Heart left ventricle (tissue), 16 donors: ENCODE measurements at regions not wholly inside any gene's neighbourhood (a gene's known extent, or its start where the extent isn't known, plus 50 kb on each side); places are given as distances from the start of the nearest gene placed in this dataset.

ENCODE experiments used
- ATAC-seq, 4 donors: fragments of 200-7000 bp; cut with Tn5 transposase; one replicate each; pipeline ENCODE4 v1.9.1; 2020 to 2022; ENCODE audit warnings: moderate library complexity in 4 of 4, mild to moderate bottlenecking in 3 of 4, moderate number of reproducible peaks in 1 of 4
- DNase-seq, 5 donors: peaks; one replicate each; pipeline ENCODE4 v3.0.0-alpha.2; 2020
- H3K27ac ChIP-seq, 12 donors: fragments of 200-600 bp; sonication (generic) in 4 of 12; one replicate each; pipeline versions ENCODE4 v1.5.0 to v1.8.0; 2016 to 2022; ENCODE audit warnings: mild to moderate bottlenecking in 2 of 12
- H3K27me3 ChIP-seq, 9 donors: fragments of 200-600 bp; sonication (generic) in 2 of 9; one replicate each; pipeline versions ENCODE4 v1.5.1 to v1.8.0; 2016 to 2022; ENCODE audit warnings: mild to moderate bottlenecking in 3 of 9
- H3K36me3 ChIP-seq, 9 donors: fragments of 200-600 bp; sonication (generic) in 2 of 9; one replicate each; pipeline versions ENCODE4 v1.5.0 to v1.8.0; 2018 to 2022; ENCODE audit warnings: mild to moderate bottlenecking in 2 of 9
- H3K4me1 ChIP-seq, 12 donors: fragments of 200-600 bp; sonication (generic) in 4 of 12; one replicate each; pipeline versions ENCODE4 v1.5.0 to v1.8.0; 2016 to 2022; ENCODE audit warnings: mild to moderate bottlenecking in 3 of 12
- H3K4me3 ChIP-seq, 12 donors: fragments of 200-600 bp; sonication (generic) in 4 of 12; one replicate each; pipeline versions ENCODE4 v1.5.0 to v1.8.0; 2017 to 2022; ENCODE audit warnings: mild to moderate bottlenecking in 9 of 12, moderate library complexity in 4 of 12
- H3K9me3 ChIP-seq, 12 donors: fragments of 200-600 bp; sonication (generic) in 4 of 12; one replicate each; pipeline versions ENCODE4 v1.5.0 to v1.8.0; 2016 to 2022; ENCODE audit warnings: mild to moderate bottlenecking in 1 of 12
- POLR2A ChIP-seq, 2 donors: fragments of 450-650 bp; IDR thresholded peaks; one replicate each; pipeline ENCODE4 v1.6.1; 2017; ENCODE audit warnings: antibody characterized with exemption in 2 of 2, mild to moderate bottlenecking in 2 of 2, moderate library complexity in 2 of 2
- WGBS, 4 donors: extraction: QIAGEN DNeasy Blood & Tissue Kit in 2 of 4; methylation state at CpG; one replicate each; pipeline versions ENCODE4 v1.1.5 to v1.1.7; 2013 to 2018; 5-methylcytosine and 5-hydroxymethylcytosine counted together
- intact Hi-C, 10 donors: fragments of 100-400 bp; cut with DNase I; formaldehyde crosslinking; loops; one replicate each; pipeline versions ENCODE4 v1.11.1 to v1.14.2; 2022
- TF ChIP-seq, protein P1 (sequence below), 12 donors: fragments of 200-600 bp; sonication (generic) in 4 of 12; IDR thresholded peaks; one replicate each; pipeline versions ENCODE4 v1.5.0 to v1.8.0; 2018 to 2022; ENCODE audit warnings: antibody characterized with exemption in 12 of 12, mild to moderate bottlenecking in 5 of 12
- donor health status: ischemic (EF 13 %, LVEDD 7.1; RV severe dilation, severe dysfunction).
- donor health status: healthy with polysubstance abuse.
- donor health status: DM: no; HTN: yes; CAD: no.
- donor health status: DM: no; HTN: no; CAD: no.
- donor health status: ischemic (EF 25% LVEDD 6.9; RV normal size, moderate dysfunction).
- donor health status: ischemic (EF 25% LVEDD 5.7; RV mildly dilated, moderate dysfunction).
- donor health status: healthy.
- donor health status: DM: yes; HTN: yes; CAD: no.
- donor health status: ischemic (EF 35%, LVEDD 5.7; RV mildly dilated, moderate dysfunction).
- donor health status: nonischemic (EF 11% LVEDD 7.7; RV severe dilation, severe dysfunction).
- donor health status: DM: yes; HTN: yes; CAD: no.
- donor health status: PGD.
- donor health status: ischemic (EF 29% LVEDD 5.4; RV normal size, mild dysfunction).
- donor health status: nonischemic (EF 23%, LVEDD 6.1; RV moderate dilation, normal function).

DNA sequence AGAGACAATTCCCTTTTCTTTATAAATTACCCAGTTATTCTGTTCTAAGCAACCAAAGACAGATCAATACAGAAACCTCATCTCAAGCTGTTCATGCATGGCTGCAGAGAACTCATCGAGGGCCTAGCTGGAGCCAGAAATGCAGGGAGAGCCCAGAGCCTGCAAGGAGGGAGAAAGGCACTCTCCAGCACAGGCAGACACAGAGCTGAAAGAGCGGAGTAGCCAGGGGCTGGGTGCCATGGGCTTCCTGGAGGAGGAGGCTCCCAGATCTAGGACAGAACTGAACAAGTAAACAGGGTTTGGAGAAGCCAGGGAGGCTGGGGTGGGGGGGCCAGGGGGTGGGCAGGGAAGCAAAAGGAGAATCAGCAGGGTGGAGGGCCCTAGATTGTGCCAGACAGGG, 144.2 kb upstream of the ZNF507 start:
- no peaks in the 10 kb centered on the region for H3K36me3 ChIP-seq
- no peak for DNase-seq
- no peak overlapping the region for H3K27ac ChIP-seq
- 74 to 81% (median 78%) methylated on average over 2 of the region's 2 CpGs for WGBS, 4 donors
- no peak for TF ChIP-seq POLR2A (IDR thresholded peaks at IDR 0.05)
- TF ChIP-seq, protein P1, sequence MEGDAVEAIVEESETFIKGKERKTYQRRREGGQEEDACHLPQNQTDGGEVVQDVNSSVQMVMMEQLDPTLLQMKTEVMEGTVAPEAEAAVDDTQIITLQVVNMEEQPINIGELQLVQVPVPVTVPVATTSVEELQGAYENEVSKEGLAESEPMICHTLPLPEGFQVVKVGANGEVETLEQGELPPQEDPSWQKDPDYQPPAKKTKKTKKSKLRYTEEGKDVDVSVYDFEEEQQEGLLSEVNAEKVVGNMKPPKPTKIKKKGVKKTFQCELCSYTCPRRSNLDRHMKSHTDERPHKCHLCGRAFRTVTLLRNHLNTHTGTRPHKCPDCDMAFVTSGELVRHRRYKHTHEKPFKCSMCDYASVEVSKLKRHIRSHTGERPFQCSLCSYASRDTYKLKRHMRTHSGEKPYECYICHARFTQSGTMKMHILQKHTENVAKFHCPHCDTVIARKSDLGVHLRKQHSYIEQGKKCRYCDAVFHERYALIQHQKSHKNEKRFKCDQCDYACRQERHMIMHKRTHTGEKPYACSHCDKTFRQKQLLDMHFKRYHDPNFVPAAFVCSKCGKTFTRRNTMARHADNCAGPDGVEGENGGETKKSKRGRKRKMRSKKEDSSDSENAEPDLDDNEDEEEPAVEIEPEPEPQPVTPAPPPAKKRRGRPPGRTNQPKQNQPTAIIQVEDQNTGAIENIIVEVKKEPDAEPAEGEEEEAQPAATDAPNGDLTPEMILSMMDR (IDR thresholded peaks at IDR 0.05) = no peak
- intact Hi-C loops = no loop called here
- H3K9me3 ChIP-seq = no peaks in the 10 kb centered on the region
- H3K27me3 ChIP-seq = peaks cover 0 to 5% (median 3%) of the 10 kb centered on the region in 9 donors
- peaks cover 0 to 10% (median 0%) of the 10 kb centered on the region in 12 donors for H3K4me1 ChIP-seq
- no peak overlapping the region for H3K4me3 ChIP-seq
- no peak for ATAC-seq

DNA sequence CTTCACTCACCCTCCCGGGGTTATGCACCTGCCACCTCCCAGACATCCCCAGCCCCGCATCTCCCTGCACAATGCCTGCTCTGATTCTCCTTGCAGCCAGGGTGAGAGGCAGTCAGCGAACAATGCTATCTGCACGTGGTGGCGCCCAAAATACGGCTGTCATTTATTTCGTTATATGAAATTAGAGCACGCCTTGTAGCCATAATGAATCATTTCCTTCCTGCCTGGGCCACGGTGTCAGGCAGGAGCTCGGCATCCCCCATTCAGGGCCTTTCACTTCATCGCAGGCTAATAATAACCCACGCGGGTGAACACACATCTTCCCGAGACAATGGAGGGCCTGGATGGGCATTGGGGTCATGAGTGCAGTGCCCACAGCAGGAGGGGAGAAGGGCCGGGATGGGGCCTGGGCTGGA, 143.8 kb upstream of the ZNF507 start:
- Histone ChIP-seq H3K27me3 (peaks cover 0 to 6% (median 3%) of the 10 kb centered on the region in 9 donors), H3K4me3 (no peak overlapping the region), H3K4me1 (peaks cover 0 to 10% (median 0%) of the 10 kb centered on the region in 12 donors), H3K27ac (no peak overlapping the region), H3K36me3 (no peaks in the 10 kb centered on the region), H3K9me3 (no peaks in the 10 kb centered on the region)
- 46 to 63% (median 51%) methylated on average over 15 of the region's 15 CpGs for WGBS, 4 donors
- DNase-seq = no peak
- peak in 2 of 4 donors; percentile 45 to 47 for ATAC-seq
- intact Hi-C loops = no loop called here
- TF ChIP-seq, protein P1 (IDR thresholded peaks at IDR 0.05) = no peak
- TF ChIP-seq POLR2A (IDR thresholded peaks at IDR 0.05) = no peak

GRCh38 chr19:32202244-32202643, 143.2 kb upstream of the ZNF507 start:
- TF ChIP-seq, protein P1 (IDR thresholded peaks at IDR 0.05) = no peak
- TF ChIP-seq POLR2A (IDR thresholded peaks at IDR 0.05) = no peak
- H3K4me3 ChIP-seq = no peak overlapping the region
- H3K27me3 ChIP-seq = peaks cover 0 to 6% (median 3%) of the 10 kb centered on the region in 9 donors
- H3K36me3 ChIP-seq = no peaks in the 10 kb centered on the region
- no peaks in the 10 kb centered on the region for H3K9me3 ChIP-seq
- H3K4me1 ChIP-seq = peaks cover 0 to 10% (median 0%) of the 10 kb centered on the region in 12 donors
- H3K27ac ChIP-seq = no peak overlapping the region
- DNase-seq = no peak
- no peak for ATAC-seq
- WGBS, 4 donors = 76 to 87% (median 85%) methylated on average over 5 of the region's 5 CpGs
- intact Hi-C loops = no loop called here

- WGBS, 4 donors = 87 to 97% (median 93%) methylated on average over 6 of the region's 6 CpGs
- intact Hi-C loops = no loop called here
These were observed 142.2 kb upstream of the ZNF507 start for GRCh38 chr19:32203161-32203560.

More at GRCh38 chr19:32203161-32203560, 142.2 kb upstream of the ZNF507 start:
- Histone ChIP-seq H3K9me3 (no peaks in the 10 kb centered on the region), H3K4me1 (peaks cover 0 to 10% (median 0%) of the 10 kb centered on the region in 12 donors), H3K4me3 (no peak overlapping the region), H3K27ac (no peak overlapping the region), H3K27me3 (peaks cover 0 to 11% (median 3%) of the 10 kb centered on the region in 9 donors), H3K36me3 (no peaks in the 10 kb centered on the region)
- ATAC-seq (no peak), DNase-seq (no peak)
- TF ChIP-seq POLR2A (IDR thresholded peaks at IDR 0.05) = no peak
- TF ChIP-seq, protein P1 (IDR thresholded peaks at IDR 0.05) = no peak
